ENCODE measurements at regions not wholly inside any gene's neighbourhood (a gene's known extent, or its start where the extent isn't known, plus 50 kb on each side); places are given as distances from the start of the nearest gene placed in this dataset.
"Not testable (repeated sequence)": the region's sequence is repeated elsewhere in the genome, so short reads cannot be mapped to it uniquely, and the experiment has no call there.

DNA sequence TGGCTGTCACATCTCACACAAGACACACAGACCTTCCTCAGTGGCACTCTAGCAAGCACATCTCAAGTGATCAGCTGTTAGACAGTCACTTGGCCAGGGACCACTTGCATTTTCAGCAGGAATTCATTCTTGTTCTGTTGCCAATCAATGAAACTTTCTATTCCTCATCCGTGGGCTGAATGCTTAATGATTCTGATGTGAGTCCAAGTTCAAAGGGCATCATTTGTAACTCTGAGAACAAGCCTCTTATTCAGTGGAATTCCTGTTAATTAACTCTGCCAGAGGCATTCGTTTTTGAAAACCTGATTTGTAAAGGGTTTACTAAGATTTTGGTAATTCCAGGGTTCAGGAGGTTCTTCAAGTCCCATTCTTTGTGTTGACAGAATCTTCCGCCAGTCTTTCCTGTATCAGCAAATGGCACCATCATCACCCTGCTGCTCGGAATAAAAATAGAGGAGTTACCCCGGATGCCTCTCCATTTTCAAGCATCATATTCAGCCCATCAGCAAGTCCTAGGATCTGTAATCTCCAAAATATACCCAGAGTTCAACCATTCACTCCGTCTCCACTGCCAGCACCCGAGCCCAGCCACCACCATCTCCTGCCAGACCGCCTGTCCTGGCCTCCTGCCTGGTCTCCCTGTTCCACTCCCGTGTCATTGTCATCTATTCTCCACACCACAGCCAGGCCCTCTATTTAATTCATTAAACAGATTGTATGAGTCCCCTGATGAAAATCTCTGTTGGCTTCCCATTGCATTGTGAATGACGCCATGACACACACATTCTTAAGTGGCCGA, 473.4 kb downstream of the AACS start:
- no peak for DNase-seq (ENCODE audit: low read depth)
- TF ChIP-seq MYC (IDR thresholded peaks at IDR 0.05; ENCODE audit: low read depth, low read length), result no peak
- TF ChIP-seq, protein P1, sequence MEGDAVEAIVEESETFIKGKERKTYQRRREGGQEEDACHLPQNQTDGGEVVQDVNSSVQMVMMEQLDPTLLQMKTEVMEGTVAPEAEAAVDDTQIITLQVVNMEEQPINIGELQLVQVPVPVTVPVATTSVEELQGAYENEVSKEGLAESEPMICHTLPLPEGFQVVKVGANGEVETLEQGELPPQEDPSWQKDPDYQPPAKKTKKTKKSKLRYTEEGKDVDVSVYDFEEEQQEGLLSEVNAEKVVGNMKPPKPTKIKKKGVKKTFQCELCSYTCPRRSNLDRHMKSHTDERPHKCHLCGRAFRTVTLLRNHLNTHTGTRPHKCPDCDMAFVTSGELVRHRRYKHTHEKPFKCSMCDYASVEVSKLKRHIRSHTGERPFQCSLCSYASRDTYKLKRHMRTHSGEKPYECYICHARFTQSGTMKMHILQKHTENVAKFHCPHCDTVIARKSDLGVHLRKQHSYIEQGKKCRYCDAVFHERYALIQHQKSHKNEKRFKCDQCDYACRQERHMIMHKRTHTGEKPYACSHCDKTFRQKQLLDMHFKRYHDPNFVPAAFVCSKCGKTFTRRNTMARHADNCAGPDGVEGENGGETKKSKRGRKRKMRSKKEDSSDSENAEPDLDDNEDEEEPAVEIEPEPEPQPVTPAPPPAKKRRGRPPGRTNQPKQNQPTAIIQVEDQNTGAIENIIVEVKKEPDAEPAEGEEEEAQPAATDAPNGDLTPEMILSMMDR (IDR thresholded peaks at IDR 0.05; ENCODE audit: low read depth, low read length), result no peak
- TF ChIP-seq POLR2A (IDR thresholded peaks at IDR 0.05; ENCODE audit: extremely low read depth, insufficient read length), result no peak
- TF ChIP-seq, protein P2, sequence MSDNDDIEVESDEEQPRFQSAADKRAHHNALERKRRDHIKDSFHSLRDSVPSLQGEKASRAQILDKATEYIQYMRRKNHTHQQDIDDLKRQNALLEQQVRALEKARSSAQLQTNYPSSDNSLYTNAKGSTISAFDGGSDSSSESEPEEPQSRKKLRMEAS (IDR thresholded peaks at IDR 0.05; ENCODE audit: low read depth, low read length), result no peak
- no peak overlapping the region for H3K4me3 ChIP-seq (ENCODE audit: low read depth, low read length)

DNA sequence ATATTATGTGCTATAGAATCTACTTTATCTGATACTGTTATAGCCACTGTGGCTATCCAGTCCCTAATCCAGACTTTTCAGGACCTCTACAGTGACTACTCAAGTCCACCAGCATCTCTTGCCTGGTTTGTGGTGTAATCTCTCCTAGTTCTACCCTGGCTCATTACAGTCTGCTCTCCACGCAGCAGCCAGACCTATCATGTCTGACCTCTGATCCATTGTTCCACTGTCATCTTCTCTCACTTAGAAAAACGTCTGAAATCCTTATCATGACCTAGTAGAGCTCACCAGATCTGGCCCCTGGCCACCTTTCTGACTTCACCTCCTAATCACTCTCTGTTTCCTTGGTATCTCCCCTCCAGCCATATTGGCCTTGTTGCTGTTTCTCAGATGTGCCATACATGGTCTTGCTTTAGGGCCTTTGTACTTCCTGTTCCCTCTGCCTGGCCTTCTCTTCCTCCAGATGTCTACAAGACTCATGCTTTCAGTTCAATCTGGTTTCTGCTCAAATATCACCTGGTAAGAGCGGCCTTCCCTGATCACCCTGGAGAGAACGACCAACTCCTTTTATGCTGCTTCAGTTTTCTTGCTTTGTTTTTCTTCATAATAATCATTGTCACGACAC, 475.5 kb downstream of the AACS start:
- H3K4me3 ChIP-seq (ENCODE audit: low read depth, low read length), result no peak overlapping the region
- TF ChIP-seq, protein P2 (IDR thresholded peaks at IDR 0.05; ENCODE audit: low read depth, low read length), result no peak
- TF ChIP-seq, protein P1 (IDR thresholded peaks at IDR 0.05; ENCODE audit: low read depth, low read length), result no peak
- no peak for TF ChIP-seq MYC (IDR thresholded peaks at IDR 0.05; ENCODE audit: low read depth, low read length)
- no peak for TF ChIP-seq POLR2A (IDR thresholded peaks at IDR 0.05; ENCODE audit: extremely low read depth, insufficient read length)
- DNase-seq (ENCODE audit: low read depth), result no peak

DNA sequence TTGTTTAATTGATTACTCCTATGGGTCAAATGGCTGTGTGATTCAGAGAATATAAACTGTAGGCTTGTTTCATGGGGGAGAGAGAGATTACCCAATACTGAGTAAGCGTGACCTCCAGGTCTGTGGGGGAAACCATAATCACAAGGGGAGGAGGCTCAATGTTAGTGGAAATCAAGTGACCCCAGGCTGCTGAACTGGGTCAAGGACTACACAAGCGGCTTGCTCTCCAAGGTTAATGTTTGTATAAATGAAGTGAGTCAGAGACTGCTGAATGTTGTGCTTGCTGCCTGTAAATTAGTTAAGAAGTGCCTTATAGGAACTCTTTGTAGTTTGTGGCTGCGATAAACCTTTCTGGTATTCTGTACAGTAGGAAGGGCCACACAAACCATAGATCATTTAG, 479.7 kb downstream of the AACS start:
- no peak overlapping the region for H3K4me3 ChIP-seq (ENCODE audit: low read depth, low read length)
- DNase-seq (ENCODE audit: low read depth), result no peak
- TF ChIP-seq, protein P2 (IDR thresholded peaks at IDR 0.05; ENCODE audit: low read depth, low read length), result no peak
- no peak for TF ChIP-seq MYC (IDR thresholded peaks at IDR 0.05; ENCODE audit: low read depth, low read length)
- TF ChIP-seq, protein P1 (IDR thresholded peaks at IDR 0.05; ENCODE audit: low read depth, low read length), result no peak
- no peak for TF ChIP-seq POLR2A (IDR thresholded peaks at IDR 0.05; ENCODE audit: extremely low read depth, insufficient read length)

DNA sequence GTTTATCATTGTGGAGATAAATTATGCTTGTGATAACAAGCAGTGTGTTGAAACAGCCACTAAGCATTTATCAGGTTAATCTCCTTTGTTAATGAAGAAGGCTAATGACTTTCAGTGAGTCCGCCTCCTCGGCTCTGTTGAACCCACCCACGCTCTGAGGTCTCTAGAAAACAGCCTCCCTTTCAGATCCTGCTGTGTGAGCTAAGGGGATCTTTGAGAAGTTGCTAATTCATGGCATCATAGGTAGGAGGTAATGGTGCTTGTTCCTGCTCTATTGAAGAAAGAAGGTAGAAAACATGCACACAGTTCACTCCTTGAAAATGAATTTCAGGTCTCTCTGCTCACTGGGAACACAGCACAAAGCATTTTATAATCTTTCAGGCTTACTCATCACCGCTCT, 483.9 kb downstream of the AACS start:
- TF ChIP-seq, protein P2 (IDR thresholded peaks at IDR 0.05; ENCODE audit: low read depth, low read length), result no peak
- no peak for DNase-seq (ENCODE audit: low read depth)
- H3K4me3 ChIP-seq (ENCODE audit: low read depth, low read length), result no peak overlapping the region

DNA sequence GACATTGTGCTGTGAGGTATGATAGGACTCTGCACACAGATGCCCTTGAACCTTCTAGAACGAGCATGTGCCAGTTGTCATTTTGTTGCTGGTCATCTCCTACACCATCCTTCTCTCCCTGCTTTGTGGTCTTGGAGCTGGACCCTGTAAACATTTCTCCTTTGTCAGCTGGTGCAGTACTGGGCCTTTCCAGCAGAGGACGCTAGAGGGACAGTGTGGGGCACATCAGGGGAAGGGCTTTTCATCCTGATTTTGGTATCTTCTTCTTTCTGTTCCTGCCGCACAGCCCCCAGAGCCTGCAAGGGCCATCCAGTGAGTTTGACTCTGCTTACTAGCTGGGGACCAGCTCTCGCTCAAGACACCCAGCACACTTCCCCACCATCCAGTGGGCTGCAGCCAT, 484.6 kb downstream of the AACS start:
- no peak overlapping the region for H3K4me3 ChIP-seq (ENCODE audit: low read depth, low read length)
- DNase-seq (ENCODE audit: low read depth), result peak; percentile 33
- TF ChIP-seq, protein P1 (IDR thresholded peaks at IDR 0.05; ENCODE audit: low read depth, low read length), result peak; percentile 89
- TF ChIP-seq POLR2A (IDR thresholded peaks at IDR 0.05; ENCODE audit: extremely low read depth, insufficient read length) (no peak), MYC (IDR thresholded peaks at IDR 0.05; ENCODE audit: low read depth, low read length) (no peak)
- TF ChIP-seq, protein P2 (IDR thresholded peaks at IDR 0.05; ENCODE audit: low read depth, low read length), result no peak

DNA sequence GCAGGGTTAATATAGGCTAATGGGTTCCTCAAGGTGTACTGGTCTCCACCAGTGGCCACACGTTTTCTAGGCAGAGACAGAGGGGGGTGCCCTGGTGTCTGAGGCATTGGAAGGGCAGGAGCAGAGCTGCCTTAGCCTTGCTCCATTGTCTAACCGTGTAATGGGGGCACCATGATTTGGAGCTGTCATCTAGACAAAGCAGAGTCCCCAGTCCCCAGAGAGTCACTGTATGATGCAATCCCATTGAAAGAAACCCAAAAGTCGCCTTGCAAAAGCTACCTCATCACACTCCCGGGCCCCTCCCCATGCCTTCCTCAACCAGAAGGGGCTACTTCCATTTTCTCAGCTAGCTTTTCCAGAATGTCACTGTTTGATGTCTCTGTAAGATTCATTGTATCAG, 487.1 kb downstream of the AACS start:
- TF ChIP-seq, protein P1 (IDR thresholded peaks at IDR 0.05; ENCODE audit: low read depth, low read length), result no peak
- TF ChIP-seq MYC (IDR thresholded peaks at IDR 0.05; ENCODE audit: low read depth, low read length), result no peak
- TF ChIP-seq, protein P2 (IDR thresholded peaks at IDR 0.05; ENCODE audit: low read depth, low read length), result no peak
- TF ChIP-seq POLR2A (IDR thresholded peaks at IDR 0.05; ENCODE audit: extremely low read depth, insufficient read length), result no peak
- no peak overlapping the region for H3K4me3 ChIP-seq (ENCODE audit: low read depth, low read length)
- peak; percentile 56 for DNase-seq (ENCODE audit: low read depth)

DNA sequence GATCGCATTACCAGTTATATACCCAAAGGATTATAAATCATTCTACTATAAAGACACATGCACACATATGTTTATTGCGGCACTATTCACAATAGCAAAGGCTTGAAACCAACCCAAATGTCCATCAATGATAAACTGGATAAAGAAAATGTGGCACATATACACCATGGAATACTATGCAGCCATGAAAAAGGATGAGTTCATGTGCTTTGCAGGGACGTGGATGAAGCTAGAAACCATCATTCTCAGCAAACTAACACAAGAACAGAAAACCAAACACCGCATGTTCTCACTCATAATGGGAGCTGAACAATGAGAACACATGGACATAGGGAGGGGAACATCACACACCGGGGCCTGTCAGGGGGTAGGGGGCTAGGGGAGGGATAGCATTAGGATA, 495.8 kb downstream of the AACS start:
- not testable (repeated sequence) for DNase-seq (ENCODE audit: low read depth); H3K4me3 ChIP-seq (ENCODE audit: low read depth, low read length)
